SK-N-SH (cell line): ENCODE measurements at regions not wholly inside any gene's neighbourhood (a gene's known extent, or its start where the extent isn't known, plus 50 kb on each side); places are given as distances from the start of the nearest gene placed in this dataset.

ENCODE experiments used
- EP300 ChIP-seq, 2 experiments: IDR thresholded peaks; 2 replicates each; pipeline versions ENCODE4 v1.4.0 to v1.6.1; 2012; ENCODE audit warnings: borderline replicate concordance in 1 of 2, low read depth in 1 of 2, low read length in 1 of 2
- EZH2phosphoT487 ChIP-seq: fragments of 200-600 bp; sonication (generic); IDR thresholded peaks from 2 replicates; pipeline ENCODE4 v1.6.1; 2017; ENCODE audit warnings: low read depth, mixed run types, mild to moderate bottlenecking, antibody characterized with exemption, moderate library complexity, borderline replicate concordance
- FOXJ3 ChIP-seq: sonication (generic); formaldehyde crosslinking; IDR thresholded peaks from 2 replicates; pipeline ENCODE4 v1.5.1; 2020; ENCODE audit warnings: mild to moderate bottlenecking, missing genetic modification reagents
- POLR2AphosphoS5 ChIP-seq: IDR thresholded peaks from 2 replicates; pipeline ENCODE4 v1.6.1; 2012; ENCODE audit warnings: low read depth, low read length
- RCOR1 ChIP-seq: fragments of 150-350 bp; IDR thresholded peaks from 2 replicates; pipeline ENCODE4 v1.6.1; 2017; ENCODE audit warnings: antibody characterized with exemption, low read length
- RXRA ChIP-seq: IDR thresholded peaks from 2 replicates; pipeline ENCODE4 v1.4.0; 2012; ENCODE audit warnings: low read depth, mild to moderate bottlenecking, borderline replicate concordance
- SMC3 ChIP-seq: IDR thresholded peaks from 2 replicates; pipeline ENCODE4 v1.6.1; 2012; ENCODE audit warnings: low read depth, low read length, improper control_type of control experiment
- TAF1 ChIP-seq: IDR thresholded peaks from 2 replicates; pipeline ENCODE4 v1.6.1; 2012; ENCODE audit warnings: low read depth, mild to moderate bottlenecking, low read length, moderate library complexity, borderline replicate concordance
- TF ChIP-seq, protein P1 (sequence below): fragments of 200-600 bp; sonication (generic); IDR thresholded peaks from 2 replicates; pipeline ENCODE4 v1.6.1; 2017; ENCODE audit warnings: antibody characterized with exemption, mild to moderate bottlenecking, moderate library complexity
- TF ChIP-seq, protein P2 (sequence below): IDR thresholded peaks from 2 replicates; pipeline ENCODE4; 2012
- TF ChIP-seq, protein P3 (sequence below): fragments of 150-350 bp; IDR thresholded peaks from 2 replicates; pipeline ENCODE4 v1.6.1; 2016; ENCODE audit warnings: mild to moderate bottlenecking, low read depth, low read length
- TF ChIP-seq, protein P4 (sequence below): IDR thresholded peaks from 2 replicates; pipeline ENCODE4 v1.4.0; 2012; ENCODE audit warnings: low read depth, borderline replicate concordance
- TF ChIP-seq, protein P5 (sequence below): IDR thresholded peaks from 2 replicates; pipeline ENCODE4 v1.4.0; 2012; ENCODE audit warnings: low read depth

DNA sequence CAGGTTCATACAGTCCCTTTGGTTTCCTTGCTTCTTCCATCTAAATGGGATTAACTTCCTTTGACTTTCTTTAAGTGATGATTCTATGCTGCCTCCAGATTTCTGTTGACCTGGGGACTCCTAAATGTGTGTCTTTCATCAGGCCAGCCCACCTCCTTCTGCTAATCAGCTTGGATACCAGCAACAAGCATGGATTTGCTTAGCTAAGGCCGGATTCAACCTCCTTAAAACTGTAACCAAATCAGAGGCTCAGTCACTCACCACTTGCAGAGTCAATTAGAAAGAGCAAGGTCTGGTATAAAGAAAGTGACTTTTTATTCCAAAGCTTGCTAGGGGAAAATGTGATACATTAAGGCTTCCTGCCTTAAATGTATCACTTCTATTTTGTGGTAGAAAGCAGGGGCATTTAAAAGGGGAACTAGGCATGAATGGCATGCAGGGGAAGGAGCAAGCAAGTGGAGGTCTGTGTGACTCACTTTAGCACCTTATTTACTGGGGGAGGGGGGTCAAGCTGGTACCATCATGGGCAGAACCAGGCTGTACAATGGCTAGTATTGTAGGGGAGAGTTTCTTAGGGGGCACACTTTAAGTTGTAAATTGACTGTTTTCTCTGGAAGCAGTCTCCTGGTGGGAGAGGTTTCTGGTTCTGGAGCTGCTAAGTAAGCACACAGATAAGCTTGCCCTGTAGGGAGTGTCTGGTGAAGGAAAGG is 239.0 kb upstream of the PDGFD start:
- TF ChIP-seq, protein P1, sequence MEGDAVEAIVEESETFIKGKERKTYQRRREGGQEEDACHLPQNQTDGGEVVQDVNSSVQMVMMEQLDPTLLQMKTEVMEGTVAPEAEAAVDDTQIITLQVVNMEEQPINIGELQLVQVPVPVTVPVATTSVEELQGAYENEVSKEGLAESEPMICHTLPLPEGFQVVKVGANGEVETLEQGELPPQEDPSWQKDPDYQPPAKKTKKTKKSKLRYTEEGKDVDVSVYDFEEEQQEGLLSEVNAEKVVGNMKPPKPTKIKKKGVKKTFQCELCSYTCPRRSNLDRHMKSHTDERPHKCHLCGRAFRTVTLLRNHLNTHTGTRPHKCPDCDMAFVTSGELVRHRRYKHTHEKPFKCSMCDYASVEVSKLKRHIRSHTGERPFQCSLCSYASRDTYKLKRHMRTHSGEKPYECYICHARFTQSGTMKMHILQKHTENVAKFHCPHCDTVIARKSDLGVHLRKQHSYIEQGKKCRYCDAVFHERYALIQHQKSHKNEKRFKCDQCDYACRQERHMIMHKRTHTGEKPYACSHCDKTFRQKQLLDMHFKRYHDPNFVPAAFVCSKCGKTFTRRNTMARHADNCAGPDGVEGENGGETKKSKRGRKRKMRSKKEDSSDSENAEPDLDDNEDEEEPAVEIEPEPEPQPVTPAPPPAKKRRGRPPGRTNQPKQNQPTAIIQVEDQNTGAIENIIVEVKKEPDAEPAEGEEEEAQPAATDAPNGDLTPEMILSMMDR, result no peak
- TF ChIP-seq EP300 (IDR thresholded peaks at IDR 0.05; ENCODE audit: borderline replicate concordance in 1 of 2, low read depth in 1 of 2, low read length in 1 of 2), result no peak
- TF ChIP-seq POLR2AphosphoS5, result no peak
- TF ChIP-seq, protein P2, sequence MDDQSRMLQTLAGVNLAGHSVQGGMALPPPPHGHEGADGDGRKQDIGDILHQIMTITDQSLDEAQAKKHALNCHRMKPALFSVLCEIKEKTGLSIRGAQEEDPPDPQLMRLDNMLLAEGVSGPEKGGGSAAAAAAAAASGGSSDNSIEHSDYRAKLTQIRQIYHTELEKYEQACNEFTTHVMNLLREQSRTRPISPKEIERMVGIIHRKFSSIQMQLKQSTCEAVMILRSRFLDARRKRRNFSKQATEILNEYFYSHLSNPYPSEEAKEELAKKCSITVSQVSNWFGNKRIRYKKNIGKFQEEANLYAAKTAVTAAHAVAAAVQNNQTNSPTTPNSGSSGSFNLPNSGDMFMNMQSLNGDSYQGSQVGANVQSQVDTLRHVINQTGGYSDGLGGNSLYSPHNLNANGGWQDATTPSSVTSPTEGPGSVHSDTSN, result no peak
- TF ChIP-seq, protein P3, sequence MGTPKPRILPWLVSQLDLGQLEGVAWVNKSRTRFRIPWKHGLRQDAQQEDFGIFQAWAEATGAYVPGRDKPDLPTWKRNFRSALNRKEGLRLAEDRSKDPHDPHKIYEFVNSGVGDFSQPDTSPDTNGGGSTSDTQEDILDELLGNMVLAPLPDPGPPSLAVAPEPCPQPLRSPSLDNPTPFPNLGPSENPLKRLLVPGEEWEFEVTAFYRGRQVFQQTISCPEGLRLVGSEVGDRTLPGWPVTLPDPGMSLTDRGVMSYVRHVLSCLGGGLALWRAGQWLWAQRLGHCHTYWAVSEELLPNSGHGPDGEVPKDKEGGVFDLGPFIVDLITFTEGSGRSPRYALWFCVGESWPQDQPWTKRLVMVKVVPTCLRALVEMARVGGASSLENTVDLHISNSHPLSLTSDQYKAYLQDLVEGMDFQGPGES, result no peak
- TF ChIP-seq, protein P4, sequence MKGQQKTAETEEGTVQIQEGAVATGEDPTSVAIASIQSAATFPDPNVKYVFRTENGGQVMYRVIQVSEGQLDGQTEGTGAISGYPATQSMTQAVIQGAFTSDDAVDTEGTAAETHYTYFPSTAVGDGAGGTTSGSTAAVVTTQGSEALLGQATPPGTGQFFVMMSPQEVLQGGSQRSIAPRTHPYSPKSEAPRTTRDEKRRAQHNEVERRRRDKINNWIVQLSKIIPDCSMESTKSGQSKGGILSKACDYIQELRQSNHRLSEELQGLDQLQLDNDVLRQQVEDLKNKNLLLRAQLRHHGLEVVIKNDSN, result no peak
- TF ChIP-seq, protein P5, sequence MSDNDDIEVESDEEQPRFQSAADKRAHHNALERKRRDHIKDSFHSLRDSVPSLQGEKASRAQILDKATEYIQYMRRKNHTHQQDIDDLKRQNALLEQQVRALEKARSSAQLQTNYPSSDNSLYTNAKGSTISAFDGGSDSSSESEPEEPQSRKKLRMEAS, result no peak
- no peak for TF ChIP-seq RCOR1
- TF ChIP-seq SMC3, result no peak
- no peak for TF ChIP-seq RXRA
- TF ChIP-seq TAF1, result no peak
- no peak for TF ChIP-seq EZH2phosphoT487
- no peak for TF ChIP-seq FOXJ3
